HL-60 (cell line): ENCODE measurements at regions not wholly inside any gene's neighbourhood (a gene's known extent, or its start where the extent isn't known, plus 50 kb on each side); places are given as distances from the start of the nearest gene placed in this dataset.

Experiments
- DNase-seq, 2 experiments: peaks; one replicate each; pipeline ENCODE4 v3.0.0-alpha.2; 2010 to 2020; ENCODE audit warnings: low read depth in 1 of 2, low spot score in 1 of 2
- H3K27ac ChIP-seq: fragments of 250-450 bp; sonication (Bioruptor Pico); replicated peaks from 2 replicates; pipeline ENCODE4 v1.5.1; 2020; ENCODE audit warnings: mild to moderate bottlenecking, moderate library complexity
- H3K27me3 ChIP-seq: fragments of 250-450 bp; sonication (Bioruptor Pico); 2 replicates; pipeline ENCODE4 v1.5.1; 2021; ENCODE audit warnings: mild to moderate bottlenecking, moderate library complexity; ENCODE audit not compliant: insufficient read depth, poor library complexity, severe bottlenecking
- H3K4me3 ChIP-seq: replicated peaks from 2 replicates; pipeline ENCODE4 v1.5.1; 2011; ENCODE audit warnings: mild to moderate bottlenecking, control low read depth, low read length; ENCODE audit not compliant: insufficient read depth
- CTCF ChIP-seq: IDR thresholded peaks from one replicate; pipeline ENCODE4 v1.5.1; 2011; ENCODE audit warnings: low read length, control low read depth, inconsistent platforms; ENCODE audit not compliant: insufficient read depth
- GABPA ChIP-seq: IDR thresholded peaks from 2 replicates; pipeline ENCODE4 v1.6.1; 2012; ENCODE audit warnings: low read depth
- POLR2AphosphoS5 ChIP-seq: IDR thresholded peaks from 2 replicates; pipeline ENCODE4 v1.6.1; 2012; ENCODE audit warnings: low read depth
- SPI1 ChIP-seq: IDR thresholded peaks from 2 replicates; pipeline ENCODE4 v1.6.1; 2012; ENCODE audit warnings: low read depth, mild to moderate bottlenecking, borderline replicate concordance
- TF ChIP-seq, protein P1 (sequence below): IDR thresholded peaks from 2 replicates; pipeline ENCODE4 v1.6.1; 2012; ENCODE audit warnings: low read depth; ENCODE audit not compliant: insufficient replicate concordance

GRCh38 chr5:142532781-142533176 is 153.1 kb downstream of the FGF1 start:
- DNase-seq: no peak
- Histone ChIP-seq H3K4me3 (no peak overlapping the region), H3K27me3 (no peaks in the 10 kb centered on the region), H3K27ac (no peak overlapping the region)
- TF ChIP-seq SPI1 (no peak), CTCF (no peak), GABPA (no peak), POLR2AphosphoS5 (no peak)
- TF ChIP-seq, protein P1, sequence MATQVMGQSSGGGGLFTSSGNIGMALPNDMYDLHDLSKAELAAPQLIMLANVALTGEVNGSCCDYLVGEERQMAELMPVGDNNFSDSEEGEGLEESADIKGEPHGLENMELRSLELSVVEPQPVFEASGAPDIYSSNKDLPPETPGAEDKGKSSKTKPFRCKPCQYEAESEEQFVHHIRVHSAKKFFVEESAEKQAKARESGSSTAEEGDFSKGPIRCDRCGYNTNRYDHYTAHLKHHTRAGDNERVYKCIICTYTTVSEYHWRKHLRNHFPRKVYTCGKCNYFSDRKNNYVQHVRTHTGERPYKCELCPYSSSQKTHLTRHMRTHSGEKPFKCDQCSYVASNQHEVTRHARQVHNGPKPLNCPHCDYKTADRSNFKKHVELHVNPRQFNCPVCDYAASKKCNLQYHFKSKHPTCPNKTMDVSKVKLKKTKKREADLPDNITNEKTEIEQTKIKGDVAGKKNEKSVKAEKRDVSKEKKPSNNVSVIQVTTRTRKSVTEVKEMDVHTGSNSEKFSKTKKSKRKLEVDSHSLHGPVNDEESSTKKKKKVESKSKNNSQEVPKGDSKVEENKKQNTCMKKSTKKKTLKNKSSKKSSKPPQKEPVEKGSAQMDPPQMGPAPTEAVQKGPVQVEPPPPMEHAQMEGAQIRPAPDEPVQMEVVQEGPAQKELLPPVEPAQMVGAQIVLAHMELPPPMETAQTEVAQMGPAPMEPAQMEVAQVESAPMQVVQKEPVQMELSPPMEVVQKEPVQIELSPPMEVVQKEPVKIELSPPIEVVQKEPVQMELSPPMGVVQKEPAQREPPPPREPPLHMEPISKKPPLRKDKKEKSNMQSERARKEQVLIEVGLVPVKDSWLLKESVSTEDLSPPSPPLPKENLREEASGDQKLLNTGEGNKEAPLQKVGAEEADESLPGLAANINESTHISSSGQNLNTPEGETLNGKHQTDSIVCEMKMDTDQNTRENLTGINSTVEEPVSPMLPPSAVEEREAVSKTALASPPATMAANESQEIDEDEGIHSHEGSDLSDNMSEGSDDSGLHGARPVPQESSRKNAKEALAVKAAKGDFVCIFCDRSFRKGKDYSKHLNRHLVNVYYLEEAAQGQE: no peak

DNA sequence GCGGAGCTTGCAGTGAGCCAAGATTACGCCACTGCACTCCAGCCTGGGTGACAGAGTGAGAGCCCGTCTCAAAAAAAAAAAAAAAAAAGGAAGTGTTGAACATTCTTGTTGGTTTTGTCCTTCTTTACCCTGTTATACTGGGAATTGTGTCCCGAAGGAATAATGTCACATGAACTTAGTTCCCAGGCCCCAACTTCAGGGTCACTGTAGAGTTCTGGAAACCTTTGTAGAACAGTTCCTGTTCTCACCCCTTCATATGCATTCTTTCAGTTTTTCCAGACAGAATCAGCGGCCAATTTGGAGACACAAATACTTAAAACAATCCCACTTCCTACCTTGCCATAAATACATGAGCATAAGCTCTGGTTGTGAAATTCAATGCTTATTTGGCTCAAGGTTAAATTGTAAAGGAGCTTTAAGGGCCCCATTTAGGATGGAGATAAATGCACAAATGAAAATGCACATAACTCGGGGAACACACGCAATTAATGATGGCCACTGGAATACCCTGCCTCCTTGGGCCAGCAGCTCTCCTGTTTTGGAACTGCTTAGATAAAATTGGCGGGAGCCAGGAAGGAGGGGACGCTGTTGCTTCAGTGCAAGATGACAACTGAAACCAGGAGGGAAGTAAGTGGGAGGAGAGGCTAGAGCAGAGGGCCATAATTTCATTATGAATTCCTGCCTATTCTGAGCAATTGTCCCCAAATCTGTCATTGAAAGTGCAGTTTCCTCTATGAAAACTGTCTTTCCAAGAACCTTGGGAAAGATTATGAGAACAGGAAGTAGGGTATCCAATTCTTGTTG is 153.7 kb downstream of the FGF1 start:
- H3K27ac ChIP-seq: no peak overlapping the region
- H3K4me3 ChIP-seq: no peak overlapping the region

DNA sequence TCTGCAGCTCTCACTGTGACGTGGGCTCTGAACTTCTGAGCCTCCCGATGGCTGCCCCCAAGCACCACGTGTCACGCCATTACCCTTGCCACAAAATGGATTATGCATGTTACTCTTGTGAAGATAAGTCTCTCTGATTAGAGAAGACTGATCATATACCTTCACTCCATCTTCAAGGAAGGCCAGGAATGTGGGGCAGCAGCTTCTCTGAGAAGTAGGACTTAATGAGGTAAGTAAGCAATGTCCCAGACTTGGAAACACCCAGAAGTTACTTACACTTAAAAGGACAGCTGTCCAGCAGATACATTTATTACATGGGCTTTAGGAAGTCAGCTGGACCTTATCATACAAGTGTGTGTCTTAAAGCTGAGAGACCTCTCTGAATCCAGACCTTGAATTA is 155.0 kb downstream of the FGF1 start:
- Histone ChIP-seq H3K27ac (no peak overlapping the region), H3K27me3 (no peaks in the 10 kb centered on the region), H3K4me3 (no peak overlapping the region)
- DNase-seq: no peak
- TF ChIP-seq SPI1: no peak
- TF ChIP-seq, protein P1: no peak
- TF ChIP-seq GABPA: no peak
- no peak for TF ChIP-seq CTCF

More for the DNA sequence above, 153.7 kb downstream of the FGF1 start:
- TF ChIP-seq, protein P1: no peak
- no peak for TF ChIP-seq SPI1
- TF ChIP-seq POLR2AphosphoS5: no peak
- no peak for TF ChIP-seq GABPA
- no peak for TF ChIP-seq CTCF
- no peaks in the 10 kb centered on the region for H3K27me3 ChIP-seq
- no peak for DNase-seq
